ENCODE measurements at regions not wholly inside any gene's neighbourhood (a gene's known extent, or its start where the extent isn't known, plus 50 kb on each side); places are given as distances from the start of the nearest gene placed in this dataset.

- TF ChIP-seq CTCF (IDR thresholded peaks at IDR 0.05) (no peak), POLR2A (IDR thresholded peaks at IDR 0.05) (no peak), EP300 (IDR thresholded peaks at IDR 0.05) (no peak), POLR2AphosphoS5 (IDR thresholded peaks at IDR 0.05) (no peak)
Measured at GRCh38 chr12:91590966-91591638, 408.5 kb upstream of the DCN start.
